ENCODE measurements at regions not wholly inside any gene's neighbourhood (a gene's known extent, or its start where the extent isn't known, plus 50 kb on each side); places are given as distances from the start of the nearest gene placed in this dataset.

DNA sequence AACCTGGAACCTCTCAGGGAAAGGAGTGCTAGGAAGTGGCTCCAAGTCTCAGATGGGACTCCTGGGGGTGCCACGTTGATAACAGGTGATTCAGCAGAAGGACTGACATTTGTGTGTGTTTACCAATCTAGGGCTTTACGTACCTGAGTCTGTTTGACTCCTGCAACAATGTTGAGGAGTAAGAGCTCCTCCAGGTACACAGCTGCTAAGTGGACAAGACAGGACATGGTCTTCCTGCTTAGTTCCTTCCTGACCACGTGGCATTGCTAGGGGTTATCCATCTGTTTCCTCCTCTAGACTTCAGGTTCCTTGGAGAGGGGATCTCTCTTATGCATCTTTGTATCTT, 164.5 kb upstream of the SLC24A3 start:
- TF ChIP-seq EZH2 (IDR thresholded peaks at IDR 0.05) (no peak), POLR2AphosphoS5 (IDR thresholded peaks at IDR 0.05; ENCODE audit: borderline replicate concordance, low read depth, low read length) (no peak)
